ENCODE measurements at regions not wholly inside any gene's neighbourhood (a gene's known extent, or its start where the extent isn't known, plus 50 kb on each side); places are given as distances from the start of the nearest gene placed in this dataset.

DNA sequence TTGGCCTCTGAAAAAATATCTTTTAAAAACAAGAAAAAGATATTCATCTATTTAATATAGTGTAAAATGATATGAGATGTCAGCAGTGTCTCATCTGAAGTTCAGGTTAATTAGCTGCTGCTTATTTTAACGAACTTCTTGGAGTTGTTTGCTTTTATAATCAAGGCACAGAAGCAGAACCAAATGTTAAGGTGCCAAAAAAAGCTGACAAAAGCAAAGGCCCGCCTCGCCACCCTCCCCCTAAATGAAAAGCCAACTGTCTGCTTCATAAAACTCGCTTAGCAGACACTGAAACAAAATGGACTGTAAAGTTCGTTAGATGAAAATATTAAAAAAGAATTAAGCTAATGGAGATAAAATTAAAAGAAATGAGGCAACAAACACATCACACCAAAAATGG, 562.6 kb downstream of the ZEB2 start:
- ChIA-PET CTCF (interaction anchor here (2.4 kb wide), 1 partner anchor 10 kb away, joined by 9 read pairs; no protein-coding TSS in a partner anchor), POLR2A (no interaction called here)
- no peak for DNase-seq (ENCODE audit: extremely low spot score)
- TF ChIP-seq, protein P1, sequence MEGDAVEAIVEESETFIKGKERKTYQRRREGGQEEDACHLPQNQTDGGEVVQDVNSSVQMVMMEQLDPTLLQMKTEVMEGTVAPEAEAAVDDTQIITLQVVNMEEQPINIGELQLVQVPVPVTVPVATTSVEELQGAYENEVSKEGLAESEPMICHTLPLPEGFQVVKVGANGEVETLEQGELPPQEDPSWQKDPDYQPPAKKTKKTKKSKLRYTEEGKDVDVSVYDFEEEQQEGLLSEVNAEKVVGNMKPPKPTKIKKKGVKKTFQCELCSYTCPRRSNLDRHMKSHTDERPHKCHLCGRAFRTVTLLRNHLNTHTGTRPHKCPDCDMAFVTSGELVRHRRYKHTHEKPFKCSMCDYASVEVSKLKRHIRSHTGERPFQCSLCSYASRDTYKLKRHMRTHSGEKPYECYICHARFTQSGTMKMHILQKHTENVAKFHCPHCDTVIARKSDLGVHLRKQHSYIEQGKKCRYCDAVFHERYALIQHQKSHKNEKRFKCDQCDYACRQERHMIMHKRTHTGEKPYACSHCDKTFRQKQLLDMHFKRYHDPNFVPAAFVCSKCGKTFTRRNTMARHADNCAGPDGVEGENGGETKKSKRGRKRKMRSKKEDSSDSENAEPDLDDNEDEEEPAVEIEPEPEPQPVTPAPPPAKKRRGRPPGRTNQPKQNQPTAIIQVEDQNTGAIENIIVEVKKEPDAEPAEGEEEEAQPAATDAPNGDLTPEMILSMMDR (IDR thresholded peaks at IDR 0.05; ENCODE audit: control extremely low read depth, extremely low read depth, low read depth, missing control alignments): no peak

DNA sequence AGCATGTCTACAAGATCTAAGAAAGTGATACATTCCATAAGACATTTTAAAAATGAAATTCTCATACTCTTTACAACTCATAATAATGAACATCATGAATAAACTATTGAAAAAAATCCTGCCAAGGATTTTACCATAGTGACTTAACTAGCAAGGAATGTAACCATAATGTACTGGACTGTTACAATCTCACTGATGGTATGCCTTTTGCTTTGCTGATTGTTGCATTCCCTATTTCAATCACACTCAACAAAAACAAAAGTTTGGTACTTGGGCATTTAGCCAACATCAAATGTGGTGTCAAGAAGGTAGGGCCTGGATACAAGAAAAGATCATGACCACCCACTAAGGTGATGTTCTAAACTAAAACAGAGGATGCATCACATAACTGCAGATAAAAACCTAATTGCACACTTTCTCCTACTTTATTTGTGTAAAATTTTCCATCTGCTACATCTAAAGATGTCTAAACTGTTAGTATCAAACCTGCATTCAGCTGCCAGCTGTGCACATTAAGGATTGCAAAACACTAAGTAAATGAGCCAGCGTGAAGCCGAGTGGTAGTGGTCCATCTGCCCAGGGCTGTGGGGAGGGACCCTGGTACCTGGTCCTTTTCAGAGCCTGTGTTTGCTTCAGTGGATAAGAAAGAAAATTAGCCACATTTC, 564.4 kb downstream of the ZEB2 start:
- TF ChIP-seq, protein P1 (IDR thresholded peaks at IDR 0.05; ENCODE audit: control extremely low read depth, extremely low read depth, low read depth, missing control alignments): no peak
- POLR2A ChIA-PET: no interaction called here
- CTCF ChIA-PET: no interaction called here
- DNase-seq (ENCODE audit: extremely low spot score): no peak

DNA sequence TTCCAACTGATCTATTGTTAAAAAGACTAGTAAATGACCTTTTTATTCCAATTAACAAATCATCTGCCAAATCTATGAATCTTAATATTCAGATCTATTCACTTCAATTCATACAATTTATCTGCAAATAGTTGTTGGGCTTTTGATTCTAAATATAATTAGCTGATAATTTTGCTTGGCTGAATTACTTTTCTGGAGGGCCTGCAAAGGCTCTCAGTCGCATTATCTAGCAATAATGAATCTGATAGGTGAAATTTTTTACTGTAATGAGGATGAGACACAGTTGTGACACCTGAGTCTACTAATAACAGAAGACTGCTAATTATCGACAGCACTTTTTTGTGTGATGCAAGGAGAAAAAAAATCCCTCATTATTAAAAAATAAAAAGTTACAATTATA, 565.1 kb downstream of the ZEB2 start:
- TF ChIP-seq, protein P1 (IDR thresholded peaks at IDR 0.05; ENCODE audit: control extremely low read depth, extremely low read depth, low read depth, missing control alignments): no peak
- CTCF ChIA-PET: no interaction called here

DNA sequence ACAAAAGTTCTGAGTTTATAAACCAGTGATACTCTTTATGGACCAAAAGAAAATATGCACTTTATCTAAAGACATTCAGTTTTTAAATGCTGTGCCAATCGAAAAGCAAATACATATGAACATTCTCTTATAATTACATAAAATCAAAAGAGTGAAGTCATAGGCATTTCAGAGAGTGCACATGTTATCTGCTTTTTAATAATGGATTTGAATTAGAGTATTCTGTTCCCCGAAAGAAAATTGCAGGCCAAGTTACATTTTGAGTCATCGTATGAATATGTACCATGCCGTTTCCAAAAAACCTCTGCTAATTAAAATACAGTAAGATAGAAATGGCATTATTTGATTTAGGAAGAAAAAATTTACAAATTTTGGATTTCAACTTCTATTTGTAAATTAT, 565.7 kb downstream of the ZEB2 start:
- DNase-seq (ENCODE audit: extremely low spot score): no peak
- TF ChIP-seq, protein P1 (IDR thresholded peaks at IDR 0.05; ENCODE audit: control extremely low read depth, extremely low read depth, low read depth, missing control alignments): no peak
- CTCF ChIA-PET: no interaction called here
- POLR2A ChIA-PET: no interaction called here

More for the DNA sequence above, 565.1 kb downstream of the ZEB2 start:
- DNase-seq (ENCODE audit: extremely low spot score): no peak
- POLR2A ChIA-PET: no interaction called here

- POLR2A ChIA-PET: no interaction called here
- TF ChIP-seq, protein P1 (IDR thresholded peaks at IDR 0.05; ENCODE audit: control extremely low read depth, extremely low read depth, low read depth, missing control alignments): no peak
- CTCF ChIA-PET: interaction anchor here (0.7 to 1.5 kb wide), 2 partner anchors 11 to 27 kb away, joined by 3 read pairs; no protein-coding TSS in a partner anchor
- DNase-seq (ENCODE audit: extremely low spot score): no peak
Measured at GRCh38 chr2:143953451-143954030, 566.4 kb downstream of the ZEB2 start.

DNA sequence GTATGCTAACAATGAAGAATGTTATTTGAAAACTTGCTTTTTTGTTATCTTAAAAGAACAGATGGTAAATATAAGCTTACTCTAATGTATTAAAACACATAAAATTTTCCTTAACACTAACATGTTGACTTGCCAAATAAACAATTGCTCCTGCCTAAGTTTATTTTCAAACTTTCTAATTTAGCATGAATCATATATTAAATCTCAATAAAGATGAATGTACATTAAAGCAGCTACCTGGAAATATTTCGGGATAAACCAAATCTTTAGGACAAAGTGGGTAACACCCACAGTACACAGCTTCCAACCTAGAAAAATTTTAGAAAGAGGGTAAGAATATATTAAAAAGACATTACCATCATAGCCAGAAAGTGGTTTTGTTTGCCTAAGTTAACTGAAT, 567.4 kb downstream of the ZEB2 start:
- ChIA-PET POLR2A (no interaction called here), CTCF (interaction anchor here (1.5 kb wide), 1 partner anchor 26 kb away, joined by 3 read pairs; no protein-coding TSS in a partner anchor)
- no peak for DNase-seq (ENCODE audit: extremely low spot score)
- TF ChIP-seq, protein P1 (IDR thresholded peaks at IDR 0.05; ENCODE audit: control extremely low read depth, extremely low read depth, low read depth, missing control alignments): no peak
